ENCODE measurements at regions not wholly inside any gene's neighbourhood (a gene's known extent, or its start where the extent isn't known, plus 50 kb on each side); places are given as distances from the start of the nearest gene placed in this dataset.

DNA sequence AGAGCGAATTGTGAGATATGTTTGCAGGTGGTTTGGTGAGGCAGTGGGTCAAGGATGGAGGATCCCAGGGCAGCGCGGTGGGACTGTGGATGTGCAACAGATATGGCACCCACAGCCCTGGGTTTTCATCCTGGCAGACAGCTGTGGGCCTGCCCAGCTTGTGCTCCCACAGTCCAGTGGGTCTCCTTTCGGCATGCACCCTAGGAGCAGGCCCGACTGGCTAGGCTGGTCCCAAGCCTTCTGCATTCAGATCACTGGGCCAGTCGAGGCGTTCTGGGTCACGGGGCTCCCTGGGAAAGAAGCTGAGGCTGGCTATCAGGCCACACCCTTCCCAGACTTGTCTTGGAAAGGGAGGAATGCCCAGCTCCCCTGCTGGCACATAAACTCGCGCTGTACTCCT lies 2289.6 kb downstream of the ARAP2 start:
- Histone ChIP-seq H2AK5ac (ENCODE audit: insufficient read length, low read length) (no peak overlapping the region), H3K9me3 (ENCODE audit: control insufficient read depth, low read depth, low read length) (no peaks in the 10 kb centered on the region), H3K27me3 (ENCODE audit: insufficient read depth, low read length) (no peaks in the 10 kb centered on the region), H3K79me2 (ENCODE audit: insufficient read depth, low read length) (no peaks in the 10 kb centered on the region), H3K4me2 (ENCODE audit: insufficient read depth, insufficient read length, low read length) (no peak overlapping the region), H4K8ac (replicated peaks; ENCODE audit: insufficient read length, low read depth, low read length) (no peak overlapping the region), H3K23me2 (ENCODE audit: insufficient read length, low read depth, low read length, poor library complexity, severe bottlenecking) (no peaks in the 10 kb centered on the region), H2AFZ (ENCODE audit: low read length) (no peak overlapping the region), H2BK12ac (ENCODE audit: insufficient read length, low read depth, low read length) (no peak overlapping the region), H2BK5ac (ENCODE audit: insufficient read length, low read length) (no peak overlapping the region), H4K91ac (ENCODE audit: insufficient read length, low read depth, low read length) (no peak overlapping the region), H2BK120ac (ENCODE audit: low read depth, low read length, poor library complexity, severe bottlenecking) (no peak overlapping the region), H3K79me1 (ENCODE audit: insufficient read depth, low read depth, low read length, poor library complexity, severe bottlenecking) (no peaks in the 10 kb centered on the region), H4K20me1 (ENCODE audit: control insufficient read depth, insufficient read depth, insufficient read length) (no peaks in the 10 kb centered on the region), H3K56ac (ENCODE audit: insufficient read length, low read depth, low read length) (no peak overlapping the region), H4K5ac (ENCODE audit: insufficient read length, low read depth, low read length) (no peak overlapping the region), H3K27ac (ENCODE audit: insufficient read length, low read depth, low read length) (no peak overlapping the region), H3K23ac (ENCODE audit: insufficient read length, low read depth, low read length) (no peak overlapping the region), H3K4me1 (ENCODE audit: insufficient read depth, low read length) (no peaks in the 10 kb centered on the region), H3K4ac (ENCODE audit: low read depth, low read length) (no peak overlapping the region), H2BK15ac (ENCODE audit: low read depth, low read length) (no peak overlapping the region), H2BK20ac (ENCODE audit: low read depth, low read length, poor library complexity, severe bottlenecking) (no peak overlapping the region), H3K14ac (ENCODE audit: insufficient read depth, low read length) (no peak overlapping the region), H3K18ac (ENCODE audit: insufficient read length, low read depth, low read length) (no peak overlapping the region), H3K9ac (ENCODE audit: extremely low read depth, insufficient read length, low read length) (no peak overlapping the region), H3T11ph (ENCODE audit: low read length) (no peak overlapping the region)
- DNase-seq = no peak
- H3K9me3 Mint-ChIP-seq = peaks cover 12% of the 10 kb centered on the region in 2 experiments; a peak in 4 of 5 replicates
- TF ChIP-seq, protein P1, sequence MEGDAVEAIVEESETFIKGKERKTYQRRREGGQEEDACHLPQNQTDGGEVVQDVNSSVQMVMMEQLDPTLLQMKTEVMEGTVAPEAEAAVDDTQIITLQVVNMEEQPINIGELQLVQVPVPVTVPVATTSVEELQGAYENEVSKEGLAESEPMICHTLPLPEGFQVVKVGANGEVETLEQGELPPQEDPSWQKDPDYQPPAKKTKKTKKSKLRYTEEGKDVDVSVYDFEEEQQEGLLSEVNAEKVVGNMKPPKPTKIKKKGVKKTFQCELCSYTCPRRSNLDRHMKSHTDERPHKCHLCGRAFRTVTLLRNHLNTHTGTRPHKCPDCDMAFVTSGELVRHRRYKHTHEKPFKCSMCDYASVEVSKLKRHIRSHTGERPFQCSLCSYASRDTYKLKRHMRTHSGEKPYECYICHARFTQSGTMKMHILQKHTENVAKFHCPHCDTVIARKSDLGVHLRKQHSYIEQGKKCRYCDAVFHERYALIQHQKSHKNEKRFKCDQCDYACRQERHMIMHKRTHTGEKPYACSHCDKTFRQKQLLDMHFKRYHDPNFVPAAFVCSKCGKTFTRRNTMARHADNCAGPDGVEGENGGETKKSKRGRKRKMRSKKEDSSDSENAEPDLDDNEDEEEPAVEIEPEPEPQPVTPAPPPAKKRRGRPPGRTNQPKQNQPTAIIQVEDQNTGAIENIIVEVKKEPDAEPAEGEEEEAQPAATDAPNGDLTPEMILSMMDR (conservative IDR thresholded peaks at IDR 0.05) = no peak
- WGBS (ENCODE audit: extremely low coverage, insufficient read length, low lambda C conversion rate) = no CpG with 5 or more reads among the region's 10 CpGs
- H3K27me3 Mint-ChIP-seq (ENCODE audit: low read depth) = no peaks in the 10 kb centered on the region
- peaks cover 0 to 7% (median 6%) of the 10 kb centered on the region in 3 experiments; a peak in 2 of 7 replicates for H3K36me3 Mint-ChIP-seq (ENCODE audit: insufficient read depth in 1 of 3, low read depth in 3 of 3)
- no peak overlapping the region for H3K4me3 Mint-ChIP-seq
- H3K4me1 Mint-ChIP-seq = no peaks in the 10 kb centered on the region
- H3K27ac Mint-ChIP-seq = no peak overlapping the region

All from H9 (cell line).